Suprapubic skin (tissue), 4 donors: ENCODE measurements at regions not wholly inside any gene's neighbourhood (a gene's known extent, or its start where the extent isn't known, plus 50 kb on each side); places are given as distances from the start of the nearest gene placed in this dataset.

ENCODE experiments used
- DNase-seq, 2 donors: peaks; one replicate each; pipeline ENCODE4 v3.0.0-alpha.2; 2019; ENCODE audit warnings: low spot score in 2 of 2
- H3K27ac ChIP-seq: fragments of 200-600 bp; sonication (generic); one replicate; pipeline ENCODE4 v1.5.1; 2019
- H3K27me3 ChIP-seq: fragments of 200-600 bp; sonication (generic); one replicate; pipeline ENCODE4 v1.5.1; 2019
- H3K36me3 ChIP-seq: fragments of 200-600 bp; sonication (generic); one replicate; pipeline ENCODE4 v1.5.1; 2019
- H3K4me1 ChIP-seq: fragments of 200-600 bp; sonication (generic); one replicate; pipeline ENCODE4 v1.5.1; 2019
- H3K4me3 ChIP-seq: fragments of 200-600 bp; sonication (generic); one replicate; pipeline ENCODE4 v1.5.1; 2019; ENCODE audit warnings: mild to moderate bottlenecking
- H3K9me3 ChIP-seq: fragments of 200-600 bp; sonication (generic); one replicate; pipeline ENCODE4 v1.5.1; 2019
- CTCF ChIP-seq, 2 donors: fragments of 200-600 bp in 1 of 2; fragments of 450-650 bp in 1 of 2; sonication (generic) in 1 of 2; IDR thresholded peaks; one replicate each; pipeline ENCODE4 v1.5.1; 2016 to 2019; ENCODE audit warnings: antibody characterized with exemption in 2 of 2, mild to moderate bottlenecking in 1 of 2, moderate library complexity in 1 of 2
- EP300 ChIP-seq: sonication (generic); formaldehyde crosslinking; IDR thresholded peaks from one replicate; pipeline ENCODE4 v1.6.1; 2017; ENCODE audit warnings: antibody characterized with exemption
- POLR2A ChIP-seq, 2 donors: fragments of 450-650 bp; IDR thresholded peaks; one replicate each; pipeline ENCODE4 v1.6.1; 2017; ENCODE audit warnings: antibody characterized with exemption in 2 of 2, mild to moderate bottlenecking in 2 of 2, moderate library complexity in 2 of 2
- POLR2AphosphoS5 ChIP-seq, 3 donors: sonication (generic); formaldehyde crosslinking; IDR thresholded peaks; one replicate each; pipeline ENCODE4 v1.6.1; 2017; ENCODE audit warnings: antibody characterized with exemption in 3 of 3
- WGBS: methylation state at CpG from one replicate; pipeline ENCODE4 v1.1.5; 2018; 5-methylcytosine and 5-hydroxymethylcytosine counted together

GRCh38 chr11:113581713-113582112, 106.5 kb upstream of the DRD2 start:
- Histone ChIP-seq H3K36me3 (no peaks in the 10 kb centered on the region), H3K27ac (no peak overlapping the region), H3K4me1 (peaks cover 10% of the 10 kb centered on the region), H3K9me3 (no peaks in the 10 kb centered on the region), H3K27me3 (no peaks in the 10 kb centered on the region), H3K4me3 (no peak overlapping the region)
- TF ChIP-seq POLR2A (IDR thresholded peaks at IDR 0.05) (no peak), EP300 (no peak), POLR2AphosphoS5 (IDR thresholded peaks at IDR 0.05) (no peak), CTCF (IDR thresholded peaks at IDR 0.05) (no peak)
- no peak for DNase-seq
- WGBS, result 94% methylated on average over 3 of the region's 3 CpGs

- DNase-seq, result no peak
- TF ChIP-seq CTCF (IDR thresholded peaks at IDR 0.05) (no peak), EP300 (no peak), POLR2AphosphoS5 (IDR thresholded peaks at IDR 0.05) (no peak), POLR2A (IDR thresholded peaks at IDR 0.05) (no peak)
- WGBS, result 83% methylated on average over 11 of the region's 11 CpGs
Measured at GRCh38 chr11:113579292-113579940, 104.2 kb upstream of the DRD2 start.

GRCh38 chr11:113578715-113579250, 103.6 kb upstream of the DRD2 start:
- Histone ChIP-seq H3K9me3 (no peaks in the 10 kb centered on the region), H3K4me1 (peaks cover 10% of the 10 kb centered on the region), H3K27me3 (no peaks in the 10 kb centered on the region), H3K4me3 (no peak overlapping the region), H3K36me3 (no peaks in the 10 kb centered on the region), H3K27ac (no peak overlapping the region)
- 50% methylated on average over 5 of the region's 5 CpGs for WGBS
- no peak for DNase-seq
- TF ChIP-seq CTCF (IDR thresholded peaks at IDR 0.05) (no peak), POLR2A (IDR thresholded peaks at IDR 0.05) (no peak), POLR2AphosphoS5 (IDR thresholded peaks at IDR 0.05) (no peak), EP300 (no peak)

More at GRCh38 chr11:113579292-113579940, 104.2 kb upstream of the DRD2 start:
- H3K36me3 ChIP-seq, result no peaks in the 10 kb centered on the region
- no peak overlapping the region for H3K4me3 ChIP-seq
- no peaks in the 10 kb centered on the region for H3K27me3 ChIP-seq
- peaks cover 10% of the 10 kb centered on the region for H3K4me1 ChIP-seq
- H3K27ac ChIP-seq, result no peak overlapping the region
- H3K9me3 ChIP-seq, result no peaks in the 10 kb centered on the region

GRCh38 chr11:113578033-113578380, 102.8 kb upstream of the DRD2 start:
- no peak for DNase-seq
- Histone ChIP-seq H3K27me3 (no peaks in the 10 kb centered on the region), H3K36me3 (no peaks in the 10 kb centered on the region), H3K4me1 (peaks cover 10% of the 10 kb centered on the region), H3K9me3 (no peaks in the 10 kb centered on the region), H3K4me3 (no peak overlapping the region), H3K27ac (no peak overlapping the region)
- TF ChIP-seq POLR2AphosphoS5 (IDR thresholded peaks at IDR 0.05), result no peak
- no peak for TF ChIP-seq POLR2A (IDR thresholded peaks at IDR 0.05)
- no peak for TF ChIP-seq EP300
- TF ChIP-seq CTCF (IDR thresholded peaks at IDR 0.05), result no peak
- WGBS, result 70% methylated on average over 1 of the region's 1 CpG

- Histone ChIP-seq H3K9me3 (no peaks in the 10 kb centered on the region), H3K4me1 (peaks cover 10% of the 10 kb centered on the region), H3K4me3 (no peak overlapping the region), H3K27me3 (no peaks in the 10 kb centered on the region), H3K36me3 (no peaks in the 10 kb centered on the region), H3K27ac (no peak overlapping the region)
- 50% methylated on average over 6 of the region's 6 CpGs for WGBS
- TF ChIP-seq CTCF (IDR thresholded peaks at IDR 0.05) (no peak), POLR2A (IDR thresholded peaks at IDR 0.05) (no peak), POLR2AphosphoS5 (IDR thresholded peaks at IDR 0.05) (no peak), EP300 (no peak)
- DNase-seq, result no peak
Measured at GRCh38 chr11:113577356-113578032, 102.3 kb upstream of the DRD2 start.
